IMR-90 (cell line): ENCODE measurements at regions not wholly inside any gene's neighbourhood (a gene's known extent, or its start where the extent isn't known, plus 50 kb on each side); places are given as distances from the start of the nearest gene placed in this dataset.

Source experiments
- ATAC-seq: fragments of 200-7000 bp; cut with Tn5 transposase; 2 replicates; pipeline ENCODE4 v1.9.1; 2020; ENCODE audit warnings: low read depth, mild to moderate bottlenecking, moderate library complexity
- BruUV-seq: library from RNA; stranded (reverse); fragments of 400-500 nt; replicated peaks from 2 replicates; lab custom pipeline; 2021; lab: Mats Ljungman, UMichigan
- CTCF ChIA-PET: fragments of 300-600 bp; formaldehyde crosslinking; extraction: SDS; loops from one replicate; lab custom pipeline; 2021; ENCODE audit warnings: antibody characterized with exemption; lab: Yijun Ruan, JAX
- POLR2A ChIA-PET: fragments of 300-600 bp; sonication (Branson Sonifier 250); formaldehyde crosslinking; loops from one replicate; lab custom pipeline; 2022; ENCODE audit warnings: antibody characterized with exemption; ENCODE audit not compliant: unreplicated experiment; lab: Charles Lee
- DNase-seq: peaks from one replicate; pipeline ENCODE4 v3.0.0; 2013
- H2AFZ ChIP-seq: replicated peaks from 2 replicates; pipeline ENCODE3; 2013; ENCODE audit warnings: low read length, mild to moderate bottlenecking; ENCODE audit not compliant: poor library complexity
- H2AK5ac ChIP-seq: 2 replicates; pipeline ENCODE4 v1.6.1; 2013; ENCODE audit warnings: low read depth, low read length, inconsistent platforms
- H2AK9ac ChIP-seq: replicated peaks from 2 replicates; pipeline ENCODE3; 2013; ENCODE audit warnings: mild to moderate bottlenecking, low read depth, low read length, moderate library complexity; ENCODE audit not compliant: poor library complexity
- H2BK120ac ChIP-seq: 2 replicates; pipeline ENCODE4 v1.6.1; 2013; ENCODE audit warnings: low read depth, low read length, inconsistent platforms
- H2BK15ac ChIP-seq: 3 replicates; pipeline ENCODE4 v1.6.1; 2013; ENCODE audit warnings: low read depth, low read length, inconsistent platforms
- H2BK20ac ChIP-seq: 2 replicates; pipeline ENCODE4 v1.6.1; 2013; ENCODE audit warnings: low read depth, mild to moderate bottlenecking, inconsistent platforms, low read length, moderate library complexity
- H2BK5ac ChIP-seq: 2 replicates; pipeline ENCODE4 v1.6.1; 2013; ENCODE audit warnings: mild to moderate bottlenecking, low read depth, low read length, inconsistent platforms; ENCODE audit not compliant: poor library complexity, severe bottlenecking
- H3K14ac ChIP-seq: replicated peaks from 2 replicates; pipeline ENCODE4 v1.6.1; 2013; ENCODE audit warnings: low read depth, low read length, inconsistent platforms
- H3K18ac ChIP-seq: 2 replicates; pipeline ENCODE4 v1.6.1; 2013; ENCODE audit warnings: low read depth, low read length, control low read depth
- H3K23ac ChIP-seq: 2 replicates; pipeline ENCODE4 v1.6.1; 2013; ENCODE audit warnings: low read depth, low read length, inconsistent platforms
- H3K27ac ChIP-seq: 2 replicates; pipeline ENCODE4 v1.5.1; 2013; ENCODE audit warnings: mild to moderate bottlenecking, control low read depth, low read length; ENCODE audit not compliant: insufficient read depth
- H3K27me3 ChIP-seq: 2 replicates; pipeline ENCODE4 v1.6.1; 2013; ENCODE audit warnings: low read length; ENCODE audit not compliant: control insufficient read depth, insufficient read depth
- H3K36me3 ChIP-seq: 2 replicates; pipeline ENCODE4 v1.6.1; 2013; ENCODE audit warnings: low read length, mixed read lengths; ENCODE audit not compliant: control insufficient read depth, insufficient read depth
- H3K4ac ChIP-seq: 2 replicates; pipeline ENCODE4 v1.6.1; 2013; ENCODE audit warnings: low read depth, low read length, inconsistent platforms
- H3K4me1 ChIP-seq: 2 replicates; pipeline ENCODE4 v1.6.1; 2013; ENCODE audit warnings: low read length, mixed read lengths; ENCODE audit not compliant: control insufficient read depth, insufficient read depth
- H3K4me2 ChIP-seq: 2 replicates; pipeline ENCODE4 v1.6.1; 2013; ENCODE audit warnings: low read depth, mild to moderate bottlenecking, control low read depth, low read length, moderate library complexity
- H3K4me3 ChIP-seq: 2 replicates; pipeline ENCODE4 v1.5.1; 2013; ENCODE audit warnings: low read depth, mild to moderate bottlenecking, control low read depth, low read length, moderate library complexity; ENCODE audit not compliant: insufficient read depth
- H3K56ac ChIP-seq: 2 replicates; pipeline ENCODE4 v1.6.1; 2013; ENCODE audit warnings: low read length, inconsistent platforms; ENCODE audit not compliant: insufficient read depth; ENCODE audit errors: extremely low read depth
- H3K79me1 ChIP-seq, 2 experiments: 2 replicates each; pipeline ENCODE4 v1.6.1; 2013; ENCODE audit warnings: low read length in 2 of 2, inconsistent platforms in 1 of 2, low read depth in 1 of 2
- H3K9ac ChIP-seq: 2 replicates; pipeline ENCODE4 v1.6.1; 2013; ENCODE audit warnings: low read depth, low read length, control low read depth
- H3K9me1 ChIP-seq: 2 replicates; pipeline ENCODE4 v1.6.1; 2013; ENCODE audit warnings: low read length, inconsistent platforms; ENCODE audit not compliant: insufficient read depth
- H3K9me3 ChIP-seq: 2 replicates; pipeline ENCODE4 v1.6.1; 2013; ENCODE audit warnings: low read length; ENCODE audit not compliant: control insufficient read depth, insufficient read depth
- H4K20me1 ChIP-seq: 2 replicates; pipeline ENCODE4 v1.6.1; 2013; ENCODE audit warnings: low read length, inconsistent platforms; ENCODE audit not compliant: insufficient read depth
- H4K5ac ChIP-seq: 2 replicates; pipeline ENCODE4 v1.6.1; 2013; ENCODE audit warnings: mild to moderate bottlenecking, low read depth, low read length, control low read depth
- H4K8ac ChIP-seq, 2 experiments: 2 replicates each; pipeline ENCODE4 v1.6.1; 2013; ENCODE audit warnings: low read depth in 2 of 2, low read length in 2 of 2, control low read depth in 1 of 2, inconsistent platforms in 1 of 2
- H4K91ac ChIP-seq: 2 replicates; pipeline ENCODE4 v1.6.1; 2013; ENCODE audit warnings: low read depth, low read length, inconsistent platforms; ENCODE audit not compliant: insufficient read depth
- CEBPB ChIP-seq: IDR thresholded peaks from 2 replicates; pipeline ENCODE4 v1.6.1; 2012; ENCODE audit warnings: low read depth, low read length, improper control_type of control experiment
- CHD1 ChIP-seq: IDR thresholded peaks from 2 replicates; pipeline ENCODE4 v1.6.1; 2012; ENCODE audit warnings: low read depth, low read length, improper control_type of control experiment
- FOS ChIP-seq: fragments of 150-350 bp; IDR thresholded peaks from 2 replicates; pipeline ENCODE4 v1.6.1; 2016; ENCODE audit warnings: low read depth, low read length
- MAZ ChIP-seq: IDR thresholded peaks from 2 replicates; pipeline ENCODE4 v1.6.1; 2012; ENCODE audit warnings: low read depth, mild to moderate bottlenecking, low read length, improper control_type of control experiment, moderate library complexity, borderline replicate concordance
- MXI1 ChIP-seq: IDR thresholded peaks from 2 replicates; pipeline ENCODE4 v1.6.1; 2012; ENCODE audit warnings: low read depth, mild to moderate bottlenecking, low read length, moderate library complexity, borderline replicate concordance
- NFE2L2 ChIP-seq: fragments of 150-350 bp; IDR thresholded peaks from 2 replicates; pipeline ENCODE4 v1.6.1; 2016; ENCODE audit warnings: low read depth, mild to moderate bottlenecking, low read length
- POLR2A ChIP-seq: IDR thresholded peaks from 2 replicates; pipeline ENCODE4 v1.6.1; 2012; ENCODE audit warnings: mild to moderate bottlenecking, low read depth, low read length
- WGBS, 2 experiments: methylation state at CpG; one replicate each; pipeline versions ENCODE4 v1.1.5 to v1.1.7; 2013; ENCODE audit warnings: missing lambda C conversion rate in 2 of 2; ENCODE audit not compliant: insufficient read length in 1 of 2; ENCODE audit errors: extremely low coverage in 2 of 2; 5-methylcytosine and 5-hydroxymethylcytosine counted together
- dilution Hi-C: fragments of 300-500 bp; cut with HindIII; formaldehyde crosslinking; loops from one replicate; pipeline ENCODE4 v1.14.3; 2018; ENCODE audit warnings: low sequenced_read_pairs; ENCODE audit not compliant: unreplicated experiment
- in situ Hi-C: fragments of 300-500 bp; cut with MboI; formaldehyde crosslinking; loops from 3 replicates; pipeline ENCODE4 v1.14.3; 2019; ENCODE audit warnings: low sequenced_read_pairs, inconsistent platforms, mixed read lengths
- intact Hi-C: fragments of 100-400 bp; cut with micrococcal nuclease; formaldehyde crosslinking; loops from 2 replicates; pipeline ENCODE4 v1.10.0; 2022
- TF ChIP-seq, protein P1 (sequence below): fragments of 150-350 bp; IDR thresholded peaks from 2 replicates; pipeline ENCODE4 v1.6.1; 2016; ENCODE audit warnings: low read depth, mild to moderate bottlenecking, low read length, moderate library complexity, borderline replicate concordance
- TF ChIP-seq, protein P2 (sequence below): fragments of 150-350 bp; IDR thresholded peaks from 2 replicates; pipeline ENCODE4 v1.6.1; 2017; ENCODE audit warnings: mild to moderate bottlenecking, antibody characterized with exemption, low read length, low read depth

DNA sequence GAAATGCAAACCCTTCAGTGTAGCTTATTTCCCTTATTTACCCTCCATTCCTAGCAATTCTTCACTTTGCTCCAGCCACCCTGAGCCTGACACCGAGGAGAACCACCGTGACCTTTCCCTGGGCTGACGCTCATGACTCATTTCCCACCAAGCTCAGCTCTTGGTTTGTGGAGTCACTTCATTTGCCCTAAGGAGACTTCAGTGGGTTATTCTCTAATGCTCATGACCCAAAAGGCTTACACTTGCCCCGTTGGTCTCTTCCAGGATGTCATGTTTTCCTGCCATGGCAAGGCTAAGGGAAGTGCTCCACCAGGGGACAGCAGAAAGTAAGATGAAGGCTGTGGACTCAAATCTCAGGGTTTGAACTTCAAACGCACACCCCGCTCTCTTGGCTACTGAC, 161.0 kb downstream of the CBLN1 start:
- Histone ChIP-seq H3K27me3 (no peaks in the 10 kb centered on the region), H2AK5ac (no peak overlapping the region), H3K56ac (no peak overlapping the region), H3K23ac (no peak overlapping the region), H3K9me3 (no peaks in the 10 kb centered on the region), H2BK20ac (no peak overlapping the region), H3K14ac (no peak overlapping the region), H2BK5ac (no peak overlapping the region), H4K20me1 (no peaks in the 10 kb centered on the region), H4K5ac (no peak overlapping the region), H3K4me1 (no peaks in the 10 kb centered on the region), H2AK9ac (no peak overlapping the region), H3K18ac (no peak overlapping the region), H3K9me1 (no peaks in the 10 kb centered on the region), H4K91ac (no peak overlapping the region), H4K8ac (no peak overlapping the region), H2BK15ac (no peak overlapping the region), H3K36me3 (no peaks in the 10 kb centered on the region), H3K4me3 (no peak overlapping the region), H3K4me2 (no peak overlapping the region), H2BK120ac (no peak overlapping the region), H3K9ac (no peak overlapping the region), H3K79me1 (no peaks in the 10 kb centered on the region), H2AFZ (no peak overlapping the region), H3K4ac (no peak overlapping the region), H3K27ac (no peak overlapping the region)
- CTCF ChIA-PET, result no interaction called here
- no TSS peak for BruUV-seq
- in situ Hi-C loops, result no loop called here
- 56% methylated on average over 3 of the region's 6 CpGs; no CpG with 5 or more reads in 1 of the 2 experiments for WGBS, 2 experiments
- TF ChIP-seq MXI1 (no peak), POLR2A (no peak), MAZ (no peak), CEBPB (no peak), NFE2L2 (no peak), CHD1 (no peak), FOS (no peak)
- TF ChIP-seq, protein P1, sequence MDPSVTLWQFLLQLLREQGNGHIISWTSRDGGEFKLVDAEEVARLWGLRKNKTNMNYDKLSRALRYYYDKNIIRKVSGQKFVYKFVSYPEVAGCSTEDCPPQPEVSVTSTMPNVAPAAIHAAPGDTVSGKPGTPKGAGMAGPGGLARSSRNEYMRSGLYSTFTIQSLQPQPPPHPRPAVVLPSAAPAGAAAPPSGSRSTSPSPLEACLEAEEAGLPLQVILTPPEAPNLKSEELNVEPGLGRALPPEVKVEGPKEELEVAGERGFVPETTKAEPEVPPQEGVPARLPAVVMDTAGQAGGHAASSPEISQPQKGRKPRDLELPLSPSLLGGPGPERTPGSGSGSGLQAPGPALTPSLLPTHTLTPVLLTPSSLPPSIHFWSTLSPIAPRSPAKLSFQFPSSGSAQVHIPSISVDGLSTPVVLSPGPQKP, result no peak
- TF ChIP-seq, protein P2, sequence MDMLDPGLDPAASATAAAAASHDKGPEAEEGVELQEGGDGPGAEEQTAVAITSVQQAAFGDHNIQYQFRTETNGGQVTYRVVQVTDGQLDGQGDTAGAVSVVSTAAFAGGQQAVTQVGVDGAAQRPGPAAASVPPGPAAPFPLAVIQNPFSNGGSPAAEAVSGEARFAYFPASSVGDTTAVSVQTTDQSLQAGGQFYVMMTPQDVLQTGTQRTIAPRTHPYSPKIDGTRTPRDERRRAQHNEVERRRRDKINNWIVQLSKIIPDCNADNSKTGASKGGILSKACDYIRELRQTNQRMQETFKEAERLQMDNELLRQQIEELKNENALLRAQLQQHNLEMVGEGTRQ, result no peak
- no peak for DNase-seq
- POLR2A ChIA-PET, result no interaction called here
- dilution Hi-C loops, result no loop called here
- ATAC-seq, result no peak
- intact Hi-C loops, result no loop called here
